Stomach (tissue), 8 donors: ENCODE measurements at regions not wholly inside any gene's neighbourhood (a gene's known extent, or its start where the extent isn't known, plus 50 kb on each side); places are given as distances from the start of the nearest gene placed in this dataset.

Source experiments
- DNase-seq, 2 donors: peaks; one replicate each; pipeline versions ENCODE4 v3.0.0 to v3.0.0-alpha.2; 2013 to 2019
- H3K27ac ChIP-seq, 5 donors: fragments of 200-600 bp in 4 of 5; sonication (generic) in 4 of 5; one replicate each; pipeline ENCODE4 v1.5.1; 2013 to 2019; ENCODE audit warnings: mild to moderate bottlenecking in 1 of 5, moderate library complexity in 1 of 5
- H3K27me3 ChIP-seq, 3 donors: fragments of 200-600 bp; sonication (generic); one replicate each; pipeline ENCODE4 v1.5.1; 2017 to 2019; ENCODE audit warnings: mixed run types in 1 of 3
- H3K36me3 ChIP-seq, 4 donors: fragments of 200-600 bp; sonication (generic); 1 replicate in 3 of 4; 2 replicates in 1 of 4; pipeline ENCODE4 v1.5.1; 2016 to 2019
- H3K4me1 ChIP-seq, 4 donors: fragments of 200-600 bp; sonication (generic); one replicate each; pipeline ENCODE4 v1.5.1; 2016 to 2019
- H3K4me3 ChIP-seq, 4 donors: fragments of 200-600 bp; sonication (generic) in 3 of 4; one replicate each; pipeline ENCODE4 v1.5.1; 2016 to 2019; ENCODE audit warnings: mild to moderate bottlenecking in 1 of 4
- H3K9me3 ChIP-seq, 4 donors: fragments of 200-600 bp; sonication (generic); one replicate each; pipeline ENCODE4 v1.5.1; 2016 to 2019
- CTCF ChIP-seq, 7 experiments: fragments of 450-650 bp in 4 of 7; fragments of 200-600 bp in 3 of 7; sonication (generic) in 3 of 7; IDR thresholded peaks; one replicate each; pipeline ENCODE4 v1.5.1; 2016 to 2019; ENCODE audit warnings: antibody characterized with exemption in 7 of 7, control low read depth in 2 of 7, mild to moderate bottlenecking in 1 of 7
- EP300 ChIP-seq: sonication (generic); formaldehyde crosslinking; IDR thresholded peaks from one replicate; pipeline ENCODE4 v1.6.1; 2017; ENCODE audit warnings: antibody characterized with exemption
- POLR2A ChIP-seq, 4 donors: fragments of 450-650 bp; IDR thresholded peaks; one replicate each; pipeline ENCODE4 v1.6.1; 2016; ENCODE audit warnings: antibody characterized with exemption in 4 of 4, control low read depth in 2 of 4, mild to moderate bottlenecking in 1 of 4, moderate library complexity in 1 of 4
- POLR2AphosphoS5 ChIP-seq, 3 donors: sonication (generic); formaldehyde crosslinking; IDR thresholded peaks; one replicate each; pipeline ENCODE4 v1.6.1; 2016; ENCODE audit warnings: antibody characterized with exemption in 3 of 3
- WGBS, 5 donors: extraction: QIAGEN DNeasy Blood & Tissue Kit in 3 of 5; methylation state at CpG; one replicate each; pipeline versions ENCODE4 v1.1.5 to v1.1.7; 2013 to 2018; 5-methylcytosine and 5-hydroxymethylcytosine counted together
- intact Hi-C: fragments of 100-400 bp; cut with DNase I; formaldehyde crosslinking; loops from one replicate; pipeline ENCODE4 v1.15.1; 2023; ENCODE audit warnings: low total_unique reads
- donor health status: healthy with polysubstance abuse.
- donor health status: Bipolar disorder and iron deficiency.
- donor health status: healthy.

- Histone ChIP-seq H3K9me3 (no peaks in the 10 kb centered on the region), H3K27ac (no peak overlapping the region), H3K27me3 (no peaks in the 10 kb centered on the region), H3K4me1 (no peaks in the 10 kb centered on the region), H3K36me3 (no peaks in the 10 kb centered on the region), H3K4me3 (no peak overlapping the region)
- TF ChIP-seq EP300, result no peak
- no peak for TF ChIP-seq CTCF (IDR thresholded peaks at IDR 0.05)
- no peak for TF ChIP-seq POLR2AphosphoS5 (IDR thresholded peaks at IDR 0.05)
- no peak for TF ChIP-seq POLR2A (IDR thresholded peaks at IDR 0.05)
- WGBS, 5 donors, result 40 to 62% (median 56%) methylated on average over 1 of the region's 1 CpG; no CpG with 5 or more reads in 1 of the 5 donors
- no peak for DNase-seq
- intact Hi-C loops, result no loop called here
Observed at GRCh38 chr14:81715731-81716130, 182.1 kb upstream of the SEL1L start.

GRCh38 chr14:81716953-81717352 lies 183.3 kb upstream of the SEL1L start:
- no peak overlapping the region for H3K4me3 ChIP-seq
- intact Hi-C loops, result no loop called here
- DNase-seq, result no peak
- H3K9me3 ChIP-seq, result no peaks in the 10 kb centered on the region
- H3K4me1 ChIP-seq, result no peaks in the 10 kb centered on the region
- no peaks in the 10 kb centered on the region for H3K27me3 ChIP-seq
- no peak overlapping the region for H3K27ac ChIP-seq
- TF ChIP-seq POLR2A (IDR thresholded peaks at IDR 0.05) (no peak), CTCF (IDR thresholded peaks at IDR 0.05) (no peak), EP300 (no peak), POLR2AphosphoS5 (IDR thresholded peaks at IDR 0.05) (no peak)
- WGBS, 5 donors, result 36 to 58% (median 49%) methylated on average over 6 of the region's 6 CpGs
- no peaks in the 10 kb centered on the region for H3K36me3 ChIP-seq

GRCh38 chr14:81723956-81724355 lies 190.3 kb upstream of the SEL1L start:
- no peak overlapping the region for H3K27ac ChIP-seq
- no peaks in the 10 kb centered on the region for H3K4me1 ChIP-seq
- H3K9me3 ChIP-seq, result no peaks in the 10 kb centered on the region
- intact Hi-C loops, result no loop called here
- 66 to 79% (median 74%) methylated on average over 2 of the region's 2 CpGs for WGBS, 5 donors
- no peaks in the 10 kb centered on the region for H3K27me3 ChIP-seq
- H3K4me3 ChIP-seq, result no peak overlapping the region
- no peak for TF ChIP-seq EP300
- TF ChIP-seq CTCF (IDR thresholded peaks at IDR 0.05), result no peak
- no peak for TF ChIP-seq POLR2AphosphoS5 (IDR thresholded peaks at IDR 0.05)
- TF ChIP-seq POLR2A (IDR thresholded peaks at IDR 0.05), result no peak
- H3K36me3 ChIP-seq, result no peaks in the 10 kb centered on the region
- no peak for DNase-seq

- no peak overlapping the region for H3K4me3 ChIP-seq
- H3K4me1 ChIP-seq, result no peaks in the 10 kb centered on the region
- H3K36me3 ChIP-seq, result no peaks in the 10 kb centered on the region
- no peaks in the 10 kb centered on the region for H3K27me3 ChIP-seq
- TF ChIP-seq CTCF (IDR thresholded peaks at IDR 0.05), result no peak
- TF ChIP-seq EP300, result no peak
- TF ChIP-seq POLR2A (IDR thresholded peaks at IDR 0.05), result no peak
- TF ChIP-seq POLR2AphosphoS5 (IDR thresholded peaks at IDR 0.05), result no peak
- no peaks in the 10 kb centered on the region for H3K9me3 ChIP-seq
- 1 to 17% (median 6%) methylated on average over 2 of the region's 2 CpGs for WGBS, 5 donors
- no peak overlapping the region for H3K27ac ChIP-seq
- intact Hi-C loops, result no loop called here
- peak; percentile 26 to 78 for DNase-seq
Observed at GRCh38 chr14:81727218-81727617, 193.6 kb upstream of the SEL1L start.
